ENCODE measurements at regions not wholly inside any gene's neighbourhood (a gene's known extent, or its start where the extent isn't known, plus 50 kb on each side); places are given as distances from the start of the nearest gene placed in this dataset.

GRCh38 chr5:74316064-74316603 lies 324.4 kb downstream of the ENC1 start:
- intact Hi-C loops (cut with DNase I; ENCODE audit: low total_unique reads): no loop called here

GRCh38 chr5:74314906-74315305 lies 325.6 kb downstream of the ENC1 start:
- Histone ChIP-seq H3K4me1 (peaks cover 3% of the 10 kb centered on the region), H3K27ac (no peak overlapping the region), H3K36me3 (ENCODE audit: low read depth, missing control alignments) (no peaks in the 10 kb centered on the region), H3K4me3 (no peak overlapping the region), H3K27me3 (no peaks in the 10 kb centered on the region), H3K9me3 (no peaks in the 10 kb centered on the region)
- intact Hi-C loops (cut with DNase I; ENCODE audit: low total_unique reads): no loop called here
- DNase-seq: no peak
- TF ChIP-seq POLR2A (IDR thresholded peaks at IDR 0.05) (no peak), CTCF (IDR thresholded peaks at IDR 0.05) (no peak)

More at GRCh38 chr5:74316064-74316603, 324.4 kb downstream of the ENC1 start:
- WGBS, 2 donors: 72 to 78% methylated on average over 3 of the region's 3 CpGs
- no peak for TF ChIP-seq CTCF (IDR thresholded peaks at IDR 0.05)
- TF ChIP-seq POLR2A (IDR thresholded peaks at IDR 0.05): no peak
- peaks cover 3% of the 10 kb centered on the region for H3K4me1 ChIP-seq
- DNase-seq: no peak
- H3K27me3 ChIP-seq: no peaks in the 10 kb centered on the region
- no peak overlapping the region for H3K4me3 ChIP-seq
- no peak overlapping the region for H3K27ac ChIP-seq
- no peaks in the 10 kb centered on the region for H3K9me3 ChIP-seq
- no peaks in the 10 kb centered on the region for H3K36me3 ChIP-seq (ENCODE audit: low read depth, missing control alignments)

GRCh38 chr5:74313896-74314295 lies 326.6 kb downstream of the ENC1 start:
- Histone ChIP-seq H3K27me3 (no peaks in the 10 kb centered on the region), H3K9me3 (no peaks in the 10 kb centered on the region), H3K4me3 (no peak overlapping the region), H3K27ac (no peak overlapping the region), H3K36me3 (ENCODE audit: low read depth, missing control alignments) (no peaks in the 10 kb centered on the region), H3K4me1 (peaks cover 3% of the 10 kb centered on the region)
- TF ChIP-seq POLR2A (IDR thresholded peaks at IDR 0.05): no peak
- TF ChIP-seq CTCF (IDR thresholded peaks at IDR 0.05): no peak
- 86 to 93% methylated on average over 5 of the region's 5 CpGs for WGBS, 2 donors
- DNase-seq: no peak
- intact Hi-C loops (cut with DNase I; ENCODE audit: low total_unique reads): no loop called here

- TF ChIP-seq POLR2A (IDR thresholded peaks at IDR 0.05): no peak
- no peak for TF ChIP-seq CTCF (IDR thresholded peaks at IDR 0.05)
- H3K27me3 ChIP-seq: no peaks in the 10 kb centered on the region
- 75% methylated on average over 2 of the region's 2 CpGs for WGBS, 2 donors
- no peak overlapping the region for H3K27ac ChIP-seq
- peaks cover 3% of the 10 kb centered on the region for H3K4me1 ChIP-seq
- DNase-seq: no peak
- intact Hi-C loops (cut with DNase I; ENCODE audit: low total_unique reads): no loop called here
- H3K9me3 ChIP-seq: no peaks in the 10 kb centered on the region
- H3K36me3 ChIP-seq (ENCODE audit: low read depth, missing control alignments): no peaks in the 10 kb centered on the region
- H3K4me3 ChIP-seq: no peak overlapping the region
Observed at GRCh38 chr5:74312746-74313145, 327.8 kb downstream of the ENC1 start.

GRCh38 chr5:74311961-74312360 lies 328.6 kb downstream of the ENC1 start:
- intact Hi-C loops (cut with DNase I; ENCODE audit: low total_unique reads): no loop called here
- Histone ChIP-seq H3K4me3 (no peak overlapping the region), H3K36me3 (ENCODE audit: low read depth, missing control alignments) (no peaks in the 10 kb centered on the region), H3K27me3 (no peaks in the 10 kb centered on the region), H3K27ac (no peak overlapping the region), H3K4me1 (peaks cover 3% of the 10 kb centered on the region), H3K9me3 (no peaks in the 10 kb centered on the region)
- no peak for DNase-seq
- no peak for TF ChIP-seq POLR2A (IDR thresholded peaks at IDR 0.05)
- no peak for TF ChIP-seq CTCF (IDR thresholded peaks at IDR 0.05)
- WGBS, 2 donors: 58 to 75% methylated on average over 1 of the region's 1 CpG

Data from testis (tissue), 2 donors.